Mesenchymal stem cell (in vitro differentiated cells and primary cell): ENCODE measurements at regions not wholly inside any gene's neighbourhood (a gene's known extent, or its start where the extent isn't known, plus 50 kb on each side); places are given as distances from the start of the nearest gene placed in this dataset.

Source experiments
- DNase-seq: peaks from one replicate; pipeline ENCODE4 v3.0.0-alpha.2; 2013
- H2AFZ ChIP-seq: one replicate; pipeline ENCODE4 v1.6.1; 2013; ENCODE audit warnings: low read depth, mild to moderate bottlenecking, control low read depth, inconsistent platforms, low read length, moderate library complexity
- H2AK5ac ChIP-seq: 2 replicates; pipeline ENCODE4 v1.6.1; 2013; ENCODE audit warnings: low read length, moderate library complexity, mild to moderate bottlenecking, inconsistent platforms; ENCODE audit not compliant: severe bottlenecking
- H2BK120ac ChIP-seq: one replicate; pipeline ENCODE4 v1.6.1; 2013; ENCODE audit warnings: low read depth, mild to moderate bottlenecking, inconsistent platforms, low read length, moderate library complexity
- H2BK12ac ChIP-seq, 2 experiments: one replicate each; pipeline ENCODE4 v1.6.1; 2013; ENCODE audit warnings: inconsistent platforms in 2 of 2, low read length in 2 of 2, mild to moderate bottlenecking in 2 of 2, moderate library complexity in 2 of 2, control low read depth in 1 of 2
- H2BK15ac ChIP-seq: one replicate; pipeline ENCODE4 v1.6.1; 2013; ENCODE audit warnings: mild to moderate bottlenecking, low read depth, inconsistent platforms; ENCODE audit not compliant: poor library complexity, severe bottlenecking
- H2BK5ac ChIP-seq: 2 replicates; pipeline ENCODE4 v1.6.1; 2013; ENCODE audit warnings: low read depth, mild to moderate bottlenecking, low read length, control low read depth, inconsistent platforms; ENCODE audit not compliant: poor library complexity, severe bottlenecking
- H3K14ac ChIP-seq, 2 experiments: one replicate each; pipeline ENCODE4 v1.6.1; 2013; ENCODE audit warnings: inconsistent platforms in 2 of 2, low read length in 2 of 2, control low read depth in 1 of 2, mild to moderate bottlenecking in 1 of 2, moderate library complexity in 1 of 2
- H3K18ac ChIP-seq, 2 experiments: one replicate each; pipeline ENCODE4 v1.6.1; 2013; ENCODE audit warnings: inconsistent platforms in 2 of 2, low read length in 2 of 2, control low read depth in 1 of 2, low read depth in 1 of 2, mild to moderate bottlenecking in 1 of 2
- H3K23ac ChIP-seq, 2 experiments: one replicate each; pipeline ENCODE4 v1.6.1; 2013; ENCODE audit warnings: inconsistent platforms in 2 of 2, low read length in 2 of 2, mild to moderate bottlenecking in 2 of 2, moderate library complexity in 2 of 2, control low read depth in 1 of 2
- H3K27ac ChIP-seq: 2 replicates; pipeline ENCODE4 v1.5.1; 2013; ENCODE audit warnings: mild to moderate bottlenecking, moderate library complexity, low read length, control low read depth, inconsistent platforms; ENCODE audit not compliant: poor library complexity, severe bottlenecking
- H3K27me3 ChIP-seq, 2 experiments: 2 replicates each; pipeline versions ENCODE4 v1.6.1 to v1.7.0; 2013; ENCODE audit warnings: low read length in 2 of 2, mild to moderate bottlenecking in 2 of 2, moderate library complexity in 2 of 2, control low read depth in 1 of 2, inconsistent platforms in 1 of 2; ENCODE audit not compliant: control insufficient read depth in 1 of 2, insufficient read depth in 1 of 2
- H3K36me3 ChIP-seq, 2 experiments: 2 replicates each; pipeline versions ENCODE4 v1.6.1 to v1.7.0; 2013; ENCODE audit warnings: low read length in 2 of 2, control low read depth in 1 of 2, inconsistent platforms in 1 of 2, low read depth in 1 of 2, mild to moderate bottlenecking in 1 of 2; ENCODE audit not compliant: insufficient read depth in 2 of 2, control insufficient read depth in 1 of 2
- H3K4ac ChIP-seq, 2 experiments: one replicate each; pipeline ENCODE4 v1.6.1; 2013; ENCODE audit warnings: inconsistent platforms in 2 of 2, low read length in 2 of 2, mild to moderate bottlenecking in 2 of 2, moderate library complexity in 2 of 2, control low read depth in 1 of 2, low read depth in 1 of 2
- H3K4me1 ChIP-seq: 2 replicates; pipeline ENCODE4 v1.6.1; 2013; ENCODE audit warnings: low read depth, low read length, control low read depth; ENCODE audit not compliant: control insufficient read depth, insufficient read depth
- H3K4me2 ChIP-seq: 2 replicates; pipeline ENCODE4 v1.6.1; 2013; ENCODE audit warnings: low read length, mild to moderate bottlenecking, inconsistent platforms; ENCODE audit not compliant: poor library complexity, severe bottlenecking
- H3K4me3 ChIP-seq, 2 experiments: 2 replicates each; pipeline versions ENCODE4 v1.5.1 to v1.7.0; 2013; ENCODE audit warnings: low read length in 2 of 2, mild to moderate bottlenecking in 2 of 2, control low read depth in 1 of 2, low read depth in 1 of 2; ENCODE audit not compliant: insufficient read depth in 1 of 2
- H3K79me1 ChIP-seq: replicated peaks from 2 replicates; pipeline ENCODE4 v1.6.1; 2013; ENCODE audit warnings: mild to moderate bottlenecking, control low read depth, low read length, inconsistent platforms; ENCODE audit not compliant: poor library complexity, severe bottlenecking
- H3K9ac ChIP-seq: 2 replicates; pipeline ENCODE4 v1.7.0; 2013; ENCODE audit warnings: mild to moderate bottlenecking, low read length, moderate library complexity
- H3K9me3 ChIP-seq: 2 replicates; pipeline ENCODE4 v1.7.0; 2013; ENCODE audit warnings: mild to moderate bottlenecking, low read length; ENCODE audit not compliant: control insufficient read depth
- H4K8ac ChIP-seq: one replicate; pipeline ENCODE4 v1.6.1; 2013; ENCODE audit warnings: inconsistent platforms, mild to moderate bottlenecking, low read length, moderate library complexity
- H4K91ac ChIP-seq: one replicate; pipeline ENCODE4 v1.6.1; 2013; ENCODE audit warnings: mild to moderate bottlenecking, low read length, inconsistent platforms
- WGBS: methylation state at CpG from one replicate; pipeline ENCODE4 v1.1.7; 2013; ENCODE audit warnings: mixed read lengths; 5-methylcytosine and 5-hydroxymethylcytosine counted together

DNA sequence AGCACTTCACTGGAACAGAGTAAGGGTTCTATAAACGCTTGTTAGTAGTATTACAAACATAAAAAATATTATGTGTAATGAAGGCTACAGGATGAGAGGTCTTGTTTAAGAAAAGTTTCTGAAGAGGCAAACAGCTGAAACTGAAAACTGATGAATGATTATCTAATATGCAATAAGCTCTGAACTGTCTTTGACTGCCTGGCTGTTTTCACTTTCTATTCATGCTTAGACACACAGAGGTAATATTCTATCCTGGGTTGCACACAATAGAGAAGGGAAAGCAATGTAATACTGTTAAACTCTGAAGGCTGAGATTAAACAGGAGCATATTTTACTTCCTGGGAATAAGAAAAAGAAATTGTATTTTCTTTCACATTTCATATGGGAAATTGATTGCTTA, 251.3 kb downstream of the ALX1 start:
- Histone ChIP-seq H2BK5ac (no peak overlapping the region), H2AFZ (no peak overlapping the region), H3K4me2 (no peak overlapping the region), H4K91ac (no peak overlapping the region), H3K4ac (no peak overlapping the region), H3K18ac (no peak overlapping the region), H2BK15ac (no peak overlapping the region), H3K9me3 (no peaks in the 10 kb centered on the region), H3K79me1 (no peaks in the 10 kb centered on the region), H3K27me3 (no peaks in the 10 kb centered on the region), H2AK5ac (no peak overlapping the region), H3K36me3 (no peaks in the 10 kb centered on the region), H3K4me3 (no peak overlapping the region), H3K14ac (no peak overlapping the region), H3K23ac (no peak overlapping the region), H3K9ac (no peak overlapping the region), H3K4me1 (no peaks in the 10 kb centered on the region), H2BK120ac (no peak overlapping the region), H3K27ac (no peak overlapping the region), H2BK12ac (no peak overlapping the region), H4K8ac (no peak overlapping the region)
- no CpG with 5 or more reads among the region's 1 CpG for WGBS
- no peak for DNase-seq

DNA sequence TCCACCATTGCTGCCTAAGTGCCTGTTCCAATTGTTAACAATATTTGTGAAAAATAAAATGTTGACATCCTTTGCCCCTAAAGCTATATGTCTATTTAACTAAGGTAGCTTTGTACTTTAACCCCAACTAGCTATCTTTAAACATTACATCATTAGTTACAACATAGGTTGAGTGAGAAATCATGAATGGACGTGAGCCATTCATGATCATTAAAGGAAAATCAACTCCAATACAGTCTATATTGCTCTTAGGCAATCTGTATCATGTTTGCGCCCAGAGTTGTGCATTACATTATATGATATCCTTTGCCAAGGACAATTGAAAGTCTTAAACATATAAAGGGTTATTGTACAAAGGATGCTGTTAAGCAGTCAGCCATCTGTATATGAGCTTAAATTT, 269.6 kb downstream of the ALX1 start:
- Histone ChIP-seq H3K36me3 (no peaks in the 10 kb centered on the region), H3K23ac (no peak overlapping the region), H3K9ac (no peak overlapping the region), H2BK12ac (no peak overlapping the region), H2BK5ac (no peak overlapping the region), H3K4ac (no peak overlapping the region), H3K18ac (no peak overlapping the region), H3K27ac (no peak overlapping the region), H3K4me2 (no peak overlapping the region), H3K4me1 (no peaks in the 10 kb centered on the region), H4K8ac (no peak overlapping the region), H4K91ac (no peak overlapping the region), H2BK15ac (no peak overlapping the region), H2AK5ac (no peak overlapping the region), H3K27me3 (no peaks in the 10 kb centered on the region), H2AFZ (no peak overlapping the region), H3K9me3 (no peaks in the 10 kb centered on the region), H2BK120ac (no peak overlapping the region), H3K79me1 (no peaks in the 10 kb centered on the region), H3K4me3 (no peak overlapping the region), H3K14ac (no peak overlapping the region)
- DNase-seq = no peak
- WGBS = 88% methylated on average over 1 of the region's 2 CpGs

DNA sequence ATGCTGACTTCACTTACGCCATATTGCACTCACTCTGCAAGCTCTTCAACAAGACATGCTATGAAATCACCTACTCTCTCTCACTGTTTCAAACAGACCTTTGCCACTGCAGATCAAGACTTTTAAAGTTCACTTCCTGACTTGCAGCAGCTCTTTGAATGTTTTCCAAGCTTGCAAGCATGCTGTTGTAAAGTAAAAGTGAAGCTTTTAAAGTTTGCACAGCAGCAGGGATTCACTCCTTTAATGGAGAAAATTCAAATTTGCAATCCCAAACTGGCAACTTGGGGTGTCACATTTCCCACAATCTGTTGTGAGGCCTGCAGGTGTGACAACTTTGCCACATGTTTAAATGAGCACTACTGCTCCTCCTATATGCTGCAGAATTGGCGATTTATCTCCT, 270.9 kb downstream of the ALX1 start:
- no peaks in the 10 kb centered on the region for H3K9me3 ChIP-seq
- no peak overlapping the region for H3K23ac ChIP-seq
- H3K27me3 ChIP-seq = no peaks in the 10 kb centered on the region
- no peaks in the 10 kb centered on the region for H3K79me1 ChIP-seq
- H4K8ac ChIP-seq = no peak overlapping the region
- no peak overlapping the region for H2BK15ac ChIP-seq
- no peak overlapping the region for H3K14ac ChIP-seq
- H3K4me3 ChIP-seq = no peak overlapping the region
- H3K9ac ChIP-seq = no peak overlapping the region
- H3K36me3 ChIP-seq = no peaks in the 10 kb centered on the region
- H2BK120ac ChIP-seq = no peak overlapping the region
- H2AFZ ChIP-seq = no peak overlapping the region
- no peak overlapping the region for H2BK5ac ChIP-seq
- no peak overlapping the region for H3K18ac ChIP-seq
- no peaks in the 10 kb centered on the region for H3K4me1 ChIP-seq
- no peak for DNase-seq
- no peak overlapping the region for H3K4me2 ChIP-seq
- WGBS = 59% methylated on average over 2 of the region's 2 CpGs
- H2AK5ac ChIP-seq = no peak overlapping the region
- H2BK12ac ChIP-seq = no peak overlapping the region
- H4K91ac ChIP-seq = no peak overlapping the region
- H3K4ac ChIP-seq = no peak overlapping the region
- H3K27ac ChIP-seq = no peak overlapping the region

DNA sequence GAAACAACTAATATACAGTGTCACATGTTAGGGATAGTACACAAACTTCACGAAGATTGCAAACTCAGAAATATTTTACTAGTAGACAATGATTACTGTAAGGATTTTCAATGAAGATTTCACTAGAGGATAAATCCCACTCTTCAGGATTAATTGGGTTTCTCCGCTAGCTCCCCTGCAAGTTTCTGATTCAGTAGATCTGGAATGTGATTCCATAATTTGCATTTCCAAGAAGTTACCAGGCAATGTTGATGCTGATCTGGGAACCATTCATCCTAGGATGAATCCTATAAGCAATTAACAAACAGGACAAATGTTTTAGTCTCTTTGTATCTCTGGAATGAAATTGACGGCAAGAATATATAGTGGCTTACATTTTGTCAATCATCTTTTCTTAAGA, 272.4 kb downstream of the ALX1 start:
- Histone ChIP-seq H2AFZ (no peak overlapping the region), H3K4me1 (no peaks in the 10 kb centered on the region), H3K18ac (no peak overlapping the region), H2BK5ac (no peak overlapping the region), H3K79me1 (no peaks in the 10 kb centered on the region), H3K36me3 (no peaks in the 10 kb centered on the region), H2BK12ac (no peak overlapping the region), H3K4me2 (no peak overlapping the region), H3K9ac (no peak overlapping the region), H3K27ac (no peak overlapping the region), H2AK5ac (no peak overlapping the region), H3K9me3 (no peaks in the 10 kb centered on the region), H3K4ac (no peak overlapping the region), H3K27me3 (no peaks in the 10 kb centered on the region), H3K4me3 (no peak overlapping the region), H2BK120ac (no peak overlapping the region), H3K23ac (no peak overlapping the region), H2BK15ac (no peak overlapping the region), H4K8ac (no peak overlapping the region), H3K14ac (no peak overlapping the region), H4K91ac (no peak overlapping the region)
- WGBS = 100% methylated on average over 1 of the region's 3 CpGs
- DNase-seq = no peak
